Small intestine (tissue), 7 donors: ENCODE measurements at regions not wholly inside any gene's neighbourhood (a gene's known extent, or its start where the extent isn't known, plus 50 kb on each side); places are given as distances from the start of the nearest gene placed in this dataset.
A peak's percentile ranks its signal among the peaks of the same experiment; 100 is the strongest.

Experiments used
- DNase-seq, 2 donors: peaks; one replicate each; pipeline versions ENCODE4 v3.0.0 to v3.0.0-alpha.2; 2013
- FAIRE-seq: peaks from 2 replicates; lab custom pipeline; 2012; peaks lifted over from hg19 to GRCh38; lab: Jason Lieb, UNC
- H3K27ac ChIP-seq, 3 donors: one replicate each; pipeline ENCODE4 v1.5.1; 2013; ENCODE audit warnings: low read length in 2 of 3, mild to moderate bottlenecking in 2 of 3, control low read depth in 1 of 3, inconsistent platforms in 1 of 3, low read depth in 1 of 3, moderate library complexity in 1 of 3
- H3K27me3 ChIP-seq, 3 donors: one replicate each; pipeline ENCODE4 v1.6.1; 2013; ENCODE audit warnings: low read length in 3 of 3, inconsistent platforms in 1 of 3; ENCODE audit not compliant: control insufficient read depth in 3 of 3, insufficient read depth in 3 of 3
- H3K36me3 ChIP-seq, 3 donors: one replicate each; pipeline ENCODE4 v1.6.1; 2013; ENCODE audit warnings: low read length in 3 of 3, inconsistent platforms in 1 of 3, low read depth in 1 of 3, mild to moderate bottlenecking in 1 of 3, moderate library complexity in 1 of 3; ENCODE audit not compliant: control insufficient read depth in 3 of 3, insufficient read depth in 2 of 3
- H3K4me1 ChIP-seq, 3 donors: one replicate each; pipeline ENCODE4 v1.6.1; 2013; ENCODE audit warnings: low read length in 2 of 3, inconsistent platforms in 1 of 3, low read depth in 1 of 3, mild to moderate bottlenecking in 1 of 3, moderate library complexity in 1 of 3; ENCODE audit not compliant: control insufficient read depth in 3 of 3, insufficient read depth in 2 of 3
- H3K4me3 ChIP-seq, 3 donors: one replicate each; pipeline ENCODE4 v1.5.1; 2013; ENCODE audit warnings: low read length in 3 of 3, control low read depth in 1 of 3, inconsistent platforms in 1 of 3, low read depth in 1 of 3, mild to moderate bottlenecking in 1 of 3, moderate library complexity in 1 of 3
- H3K9me3 ChIP-seq, 2 donors: one replicate each; pipeline ENCODE4 v1.6.1; 2013; ENCODE audit warnings: low read depth in 1 of 2, low read length in 1 of 2; ENCODE audit not compliant: control insufficient read depth in 2 of 2, insufficient read depth in 1 of 2
- WGBS, 3 donors: extraction: QIAGEN DNeasy Blood & Tissue Kit; methylation state at CpG; one replicate each; pipeline ENCODE4 v1.1.7; 2013; 5-methylcytosine and 5-hydroxymethylcytosine counted together
- donor health status: healthy with polysubstance abuse.
- donor health status: control.
- donor health status: control.
- donor health status: Bipolar disorder and iron deficiency.
- donor health status: healthy.

GRCh38 chr7:130972201-130972600 lies 238.2 kb upstream of the KLF14 start:
- no peaks in the 10 kb centered on the region for H3K27me3 ChIP-seq
- no peak for DNase-seq
- WGBS, 3 donors: 91 to 100% (median 97%) methylated on average over 2 of the region's 2 CpGs
- no peak overlapping the region for H3K4me3 ChIP-seq
- H3K9me3 ChIP-seq: peaks cover 0 to 17% of the 10 kb centered on the region in 2 donors
- peaks cover 0 to 5% (median 0%) of the 10 kb centered on the region in 3 donors for H3K36me3 ChIP-seq
- FAIRE-seq: no peak
- H3K27ac ChIP-seq: no peak overlapping the region
- H3K4me1 ChIP-seq: peaks cover 0 to 4% (median 4%) of the 10 kb centered on the region in 3 donors

GRCh38 chr7:130973637-130974036 lies 239.6 kb upstream of the KLF14 start:
- peaks cover 0 to 4% (median 4%) of the 10 kb centered on the region in 3 donors for H3K4me1 ChIP-seq
- no peaks in the 10 kb centered on the region for H3K27me3 ChIP-seq
- no peak overlapping the region for H3K27ac ChIP-seq
- peaks cover 0 to 5% (median 0%) of the 10 kb centered on the region in 3 donors for H3K36me3 ChIP-seq
- DNase-seq: no peak
- FAIRE-seq: no peak
- no peak overlapping the region for H3K4me3 ChIP-seq
- H3K9me3 ChIP-seq: peaks cover 0 to 17% of the 10 kb centered on the region in 2 donors

DNA sequence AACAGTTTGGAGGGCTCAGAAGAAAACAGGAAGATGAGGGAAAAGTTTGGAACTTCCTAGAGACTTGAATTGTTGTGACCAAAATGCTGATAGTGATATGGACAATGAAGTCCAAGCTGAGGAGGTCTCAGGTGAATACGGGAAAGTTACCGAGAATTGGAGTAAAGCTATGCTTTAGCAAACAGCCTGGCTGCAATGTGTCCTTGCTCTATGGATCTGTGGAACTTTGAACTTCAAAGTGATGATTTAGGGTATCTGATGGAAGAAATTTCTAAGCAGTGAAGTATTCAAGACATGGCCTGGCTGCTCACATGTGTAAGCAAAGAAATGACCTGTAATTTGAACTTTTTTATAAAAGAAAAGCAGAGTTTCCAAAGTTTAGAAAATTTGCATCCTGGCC lies 240.2 kb upstream of the KLF14 start:
- peaks cover 0 to 4% (median 4%) of the 10 kb centered on the region in 3 donors for H3K4me1 ChIP-seq
- no peaks in the 10 kb centered on the region for H3K27me3 ChIP-seq
- 96 to 98% (median 98%) methylated on average over 2 of the region's 2 CpGs for WGBS, 3 donors
- H3K36me3 ChIP-seq: peaks cover 0 to 5% (median 0%) of the 10 kb centered on the region in 3 donors
- peaks cover 0 to 17% of the 10 kb centered on the region in 2 donors for H3K9me3 ChIP-seq
- no peak for FAIRE-seq
- no peak for DNase-seq
- no peak overlapping the region for H3K27ac ChIP-seq
- H3K4me3 ChIP-seq: no peak overlapping the region

GRCh38 chr7:130974794-130975193 lies 240.8 kb upstream of the KLF14 start:
- Histone ChIP-seq H3K27me3 (no peaks in the 10 kb centered on the region), H3K4me3 (no peak overlapping the region), H3K27ac (no peak overlapping the region), H3K36me3 (peaks cover 0 to 5% (median 0%) of the 10 kb centered on the region in 3 donors), H3K9me3 (peaks cover 0 to 17% of the 10 kb centered on the region in 2 donors), H3K4me1 (peaks cover 0 to 4% (median 4%) of the 10 kb centered on the region in 3 donors)
- no peak for DNase-seq
- no peak for FAIRE-seq
- 97 to 100% (median 98%) methylated on average over 2 of the region's 2 CpGs for WGBS, 3 donors

DNA sequence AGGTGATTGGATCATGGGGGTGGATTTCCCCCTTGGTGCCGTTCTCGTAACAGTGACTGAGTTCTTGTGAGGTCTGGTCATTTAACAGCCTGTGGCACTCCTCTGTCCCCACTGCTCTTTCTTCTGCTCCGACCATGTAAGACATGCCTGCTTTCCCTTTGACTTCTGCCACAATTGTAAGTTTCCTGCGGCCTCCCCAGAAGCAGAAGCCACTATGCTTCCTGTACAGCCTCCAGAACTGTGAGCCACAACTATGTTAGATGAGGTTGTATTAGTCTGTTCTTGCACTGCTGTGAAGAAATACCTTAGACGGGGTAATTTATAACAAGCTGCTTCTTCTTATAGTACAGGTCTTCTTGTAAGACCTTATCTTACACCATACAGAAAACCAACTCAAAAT lies 241.7 kb upstream of the KLF14 start:
- no peak for DNase-seq
- WGBS, 3 donors: 89 to 98% (median 92%) methylated on average over 5 of the region's 5 CpGs
- Histone ChIP-seq H3K4me1 (peaks cover 0 to 3% (median 0%) of the 10 kb centered on the region in 3 donors), H3K9me3 (peaks cover 0 to 17% of the 10 kb centered on the region in 2 donors), H3K4me3 (no peak overlapping the region), H3K27ac (no peak overlapping the region), H3K27me3 (no peaks in the 10 kb centered on the region), H3K36me3 (peaks cover 0 to 5% (median 0%) of the 10 kb centered on the region in 3 donors)
- FAIRE-seq: no peak

DNA sequence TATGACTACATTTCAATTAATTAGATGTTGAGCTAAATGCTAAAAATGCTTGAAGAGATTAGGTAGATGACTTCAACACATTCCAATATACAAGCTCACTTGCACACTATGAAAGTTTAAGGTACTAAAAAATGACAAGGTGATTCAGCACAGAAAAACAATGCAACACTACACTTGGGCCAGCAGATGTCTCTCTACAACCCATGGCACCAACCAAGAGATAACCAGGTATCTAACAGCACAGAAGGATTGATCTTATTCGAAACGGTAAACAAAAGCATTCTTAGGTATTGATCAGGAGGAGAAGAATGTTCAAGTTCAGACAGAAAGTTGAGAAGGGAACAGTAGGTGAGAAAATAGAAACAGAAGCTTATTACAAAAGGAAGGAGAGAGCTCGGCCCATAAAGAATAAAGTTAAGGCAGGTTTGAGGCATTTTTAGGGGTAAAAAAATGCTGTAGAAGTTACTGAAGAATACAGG lies 248.2 kb upstream of the KLF14 start:
- Histone ChIP-seq H3K4me1 (peaks cover 0 to 11% (median 2%) of the 10 kb centered on the region in 3 donors), H3K4me3 (no peak overlapping the region), H3K27me3 (no peaks in the 10 kb centered on the region), H3K36me3 (peaks cover 0 to 3% (median 0%) of the 10 kb centered on the region in 3 donors), H3K9me3 (no peaks in the 10 kb centered on the region), H3K27ac (no peak overlapping the region)
- DNase-seq (peak; percentile 53 to 70), FAIRE-seq (no peak)
- 11 to 26% (median 21%) methylated on average over 3 of the region's 3 CpGs for WGBS, 3 donors

GRCh38 chr7:130982651-130983050 lies 248.6 kb upstream of the KLF14 start:
- DNase-seq (no peak), FAIRE-seq (no peak)
- Histone ChIP-seq H3K36me3 (peaks cover 0 to 4% (median 0%) of the 10 kb centered on the region in 3 donors), H3K27me3 (no peaks in the 10 kb centered on the region), H3K27ac (no peak overlapping the region), H3K9me3 (no peaks in the 10 kb centered on the region), H3K4me3 (no peak overlapping the region), H3K4me1 (peaks cover 0 to 11% (median 3%) of the 10 kb centered on the region in 3 donors)
- WGBS, 3 donors: 34 to 50% (median 40%) methylated on average over 3 of the region's 3 CpGs

DNA sequence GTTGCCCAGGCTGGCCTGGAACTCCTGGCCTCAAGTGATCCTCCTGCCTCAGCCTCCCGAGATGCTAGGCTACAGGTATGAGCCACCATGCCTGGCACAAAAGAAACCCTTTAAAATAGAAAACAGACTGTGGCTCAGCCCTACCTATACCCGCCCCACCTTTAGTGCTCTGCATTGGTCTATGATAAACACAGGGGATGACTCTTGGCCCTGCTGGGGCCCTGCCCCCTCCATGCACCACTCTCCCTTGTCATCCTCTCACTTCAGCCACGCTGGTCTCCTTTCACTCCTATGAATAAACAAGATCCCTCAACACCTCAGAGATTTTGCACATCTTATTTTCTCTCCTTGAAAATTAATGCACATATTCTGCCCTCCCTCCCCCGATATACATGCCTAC lies 251.4 kb upstream of the KLF14 start:
- H3K27me3 ChIP-seq: no peaks in the 10 kb centered on the region
- no peak overlapping the region for H3K4me3 ChIP-seq
- WGBS, 3 donors: 79 to 83% (median 82%) methylated on average over 4 of the region's 4 CpGs
- no peak for FAIRE-seq
- no peaks in the 10 kb centered on the region for H3K9me3 ChIP-seq
- H3K4me1 ChIP-seq: peaks cover 0 to 14% (median 3%) of the 10 kb centered on the region in 3 donors
- H3K27ac ChIP-seq: peak overlapping the region in 1 of 3 donors; percentile 47
- H3K36me3 ChIP-seq: peaks cover 0 to 4% (median 0%) of the 10 kb centered on the region in 3 donors
- DNase-seq: no peak

DNA sequence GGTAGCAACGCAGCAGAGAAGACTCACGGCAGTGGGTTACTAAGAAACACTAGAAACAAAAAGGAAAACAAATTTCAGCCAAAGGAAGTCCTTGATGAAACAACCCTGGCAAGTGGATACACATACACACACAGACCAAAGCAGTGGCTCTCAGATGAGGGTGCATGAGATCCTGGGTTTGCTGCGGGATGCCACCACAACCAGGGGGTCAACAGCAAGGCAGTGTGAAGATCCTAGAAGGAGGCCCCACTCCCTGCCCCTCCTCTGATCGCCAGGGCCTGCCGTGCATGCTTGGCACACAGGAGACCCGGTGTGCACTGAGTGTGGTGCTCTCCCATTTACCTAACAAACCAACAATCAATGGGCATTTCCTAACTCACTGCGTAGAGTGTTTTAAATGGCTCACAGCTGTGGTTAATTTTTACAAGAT lies 252.3 kb upstream of the KLF14 start:
- 46 to 53% (median 49%) methylated on average over 7 of the region's 7 CpGs for WGBS, 3 donors
- H3K36me3 ChIP-seq: peaks cover 0 to 4% (median 0%) of the 10 kb centered on the region in 3 donors
- no peaks in the 10 kb centered on the region for H3K9me3 ChIP-seq
- H3K4me1 ChIP-seq: peaks cover 0 to 14% (median 3%) of the 10 kb centered on the region in 3 donors
- DNase-seq (peak in 1 of 2 donors; percentile 24), FAIRE-seq (no peak)
- H3K27me3 ChIP-seq: no peaks in the 10 kb centered on the region
- peak overlapping the region in 1 of 3 donors; percentile 36 for H3K27ac ChIP-seq
- H3K4me3 ChIP-seq: no peak overlapping the region
